CD4-positive, alpha-beta memory T cell (primary cell): ENCODE measurements at regions not wholly inside any gene's neighbourhood (a gene's known extent, or its start where the extent isn't known, plus 50 kb on each side); places are given as distances from the start of the nearest gene placed in this dataset.

ENCODE experiments used
- CTCF ChIA-PET: fragments of 350-600 bp; sonication (Branson Sonifier 250); formaldehyde crosslinking; loops from one replicate; lab custom pipeline; 2021; ENCODE audit warnings: inconsistent platforms; ENCODE audit not compliant: partially characterized antibody; lab: Charles Lee
- POLR2A ChIA-PET: fragments of 350-600 bp; sonication (Branson Sonifier 250); formaldehyde crosslinking; loops from one replicate; lab custom pipeline; 2021; ENCODE audit not compliant: partially characterized antibody; lab: Charles Lee
- DNase-seq, 5 donors: peaks; one replicate each; pipeline versions ENCODE4 v3.0.0 to v3.0.0-alpha.2; 2020 to 2022; ENCODE audit warnings: mixed read lengths in 1 of 5
- H3K27ac ChIP-seq: one replicate; pipeline ENCODE4 v1.7.0; 2013; ENCODE audit warnings: low read depth, low read length
- H3K27me3 ChIP-seq: 2 replicates; pipeline ENCODE4 v1.7.0; 2013; ENCODE audit warnings: mild to moderate bottlenecking, low read length, moderate library complexity; ENCODE audit not compliant: insufficient read depth
- H3K36me3 ChIP-seq: 2 replicates; pipeline ENCODE4 v1.7.0; 2013; ENCODE audit warnings: mild to moderate bottlenecking, low read length, moderate library complexity; ENCODE audit not compliant: insufficient read depth
- H3K4me1 ChIP-seq: 2 replicates; pipeline ENCODE4 v1.7.0; 2013; ENCODE audit warnings: mild to moderate bottlenecking, low read length, moderate library complexity; ENCODE audit not compliant: insufficient read depth
- H3K4me3 ChIP-seq, 2 donors: one replicate each; pipeline ENCODE4 v1.7.0; 2013; ENCODE audit warnings: low read length in 2 of 2, mild to moderate bottlenecking in 1 of 2
- H3K9me3 ChIP-seq, 2 donors: one replicate each; pipeline ENCODE4 v1.7.0; 2013; ENCODE audit warnings: low read length in 2 of 2, control low read depth in 1 of 2; ENCODE audit not compliant: control insufficient read depth in 1 of 2
- H3K27ac Mint-ChIP-seq, 7 donors: one replicate each; pipeline ENCODE4 v1.8.0; 2020 to 2021; ENCODE audit warnings: mixed read lengths in 7 of 7, mild to moderate bottlenecking in 6 of 7, inconsistent platforms in 3 of 7, moderate library complexity in 3 of 7
- H3K27me3 Mint-ChIP-seq, 2 donors: one replicate each; pipeline ENCODE4 v1.8.0; 2020 to 2021; ENCODE audit warnings: mixed read lengths in 2 of 2
- H3K36me3 Mint-ChIP-seq, 2 donors: one replicate each; pipeline ENCODE4 v1.8.0; 2020 to 2021; ENCODE audit warnings: mixed read lengths in 2 of 2, inconsistent platforms in 1 of 2, mild to moderate bottlenecking in 1 of 2
- H3K4me1 Mint-ChIP-seq, 4 donors: one replicate each; pipeline ENCODE4 v1.8.0; 2020 to 2021; ENCODE audit warnings: mixed read lengths in 4 of 4, mild to moderate bottlenecking in 1 of 4
- H3K4me3 Mint-ChIP-seq, 8 donors: one replicate each; pipeline ENCODE4 v1.8.0; 2020 to 2021; ENCODE audit warnings: mixed read lengths in 8 of 8, mild to moderate bottlenecking in 7 of 8, moderate library complexity in 6 of 8, inconsistent platforms in 3 of 8
- H3K9me3 Mint-ChIP-seq, 8 donors: one replicate each; pipeline ENCODE4 v1.8.0; 2020 to 2021; ENCODE audit warnings: mixed read lengths in 8 of 8, mild to moderate bottlenecking in 5 of 8, inconsistent platforms in 3 of 8, moderate library complexity in 1 of 8
- intact Hi-C: fragments of 100-400 bp; cut with micrococcal nuclease; formaldehyde crosslinking; loops from one replicate; pipeline ENCODE4 v1.15.1; 2023

DNA sequence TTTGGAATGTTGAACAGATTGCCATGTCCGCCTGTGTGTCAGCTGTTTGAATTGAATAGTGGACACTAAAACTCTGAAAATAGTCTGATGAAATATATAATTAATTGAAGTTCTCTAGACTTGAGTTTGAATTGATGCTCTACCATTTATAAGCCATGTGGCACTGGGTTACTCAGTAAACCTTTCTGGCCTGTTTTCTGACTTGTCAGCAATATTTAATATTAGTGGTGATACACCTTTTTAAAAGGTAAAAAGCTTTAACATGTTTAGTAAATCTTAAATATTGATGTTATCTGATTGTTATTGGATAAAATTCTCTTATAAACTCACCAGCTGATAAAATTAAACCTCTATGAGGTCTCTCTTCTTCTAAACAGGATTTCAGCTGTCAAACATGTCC is 695.4 kb upstream of the HS3ST1 start:
- CTCF ChIA-PET = no interaction called here
- Mint-ChIP-seq H3K4me3 (no peak overlapping the region), H3K27me3 (no peaks in the 10 kb centered on the region), H3K4me1 (no peaks in the 10 kb centered on the region), H3K9me3 (peaks cover 0 to 5% (median 2%) of the 10 kb centered on the region in 8 donors), H3K27ac (no peak overlapping the region), H3K36me3 (no peaks in the 10 kb centered on the region)
- intact Hi-C loops = no loop called here
- H3K4me1 ChIP-seq = no peaks in the 10 kb centered on the region
- no peak overlapping the region for H3K27ac ChIP-seq
- DNase-seq = no peak
- H3K9me3 ChIP-seq = no peaks in the 10 kb centered on the region
- POLR2A ChIA-PET = no interaction called here
- no peak overlapping the region for H3K4me3 ChIP-seq
- no peaks in the 10 kb centered on the region for H3K36me3 ChIP-seq
- H3K27me3 ChIP-seq = no peaks in the 10 kb centered on the region

DNA sequence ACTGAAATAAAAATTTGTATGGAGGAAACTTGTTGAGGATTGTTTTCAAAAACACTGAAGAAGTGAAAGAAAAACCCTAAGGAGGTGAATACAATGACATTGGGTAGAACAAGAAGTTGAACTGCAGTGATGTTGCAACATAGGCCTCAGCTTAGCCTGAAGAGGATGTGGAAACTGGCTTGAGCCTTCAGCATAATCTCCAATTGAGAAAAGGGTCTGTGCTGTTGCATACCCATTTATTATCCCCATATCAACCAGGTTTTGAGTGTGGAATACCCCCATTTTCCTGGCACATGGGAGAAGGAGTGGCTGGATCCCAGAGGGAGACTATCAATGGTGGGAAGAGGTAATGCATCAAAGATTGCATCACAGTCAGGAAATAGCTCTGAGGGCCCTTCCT is 695.0 kb upstream of the HS3ST1 start:
- DNase-seq = no peak
- Histone ChIP-seq H3K27me3 (no peaks in the 10 kb centered on the region), H3K36me3 (no peaks in the 10 kb centered on the region), H3K4me1 (no peaks in the 10 kb centered on the region), H3K4me3 (no peak overlapping the region), H3K27ac (no peak overlapping the region), H3K9me3 (no peaks in the 10 kb centered on the region)
- ChIA-PET POLR2A (no interaction called here), CTCF (no interaction called here)
- no peak overlapping the region for H3K27ac Mint-ChIP-seq
- H3K27me3 Mint-ChIP-seq = no peaks in the 10 kb centered on the region
- H3K4me3 Mint-ChIP-seq = no peak overlapping the region
- no peaks in the 10 kb centered on the region for H3K36me3 Mint-ChIP-seq
- intact Hi-C loops = no loop called here
- no peaks in the 10 kb centered on the region for H3K4me1 Mint-ChIP-seq
- H3K9me3 Mint-ChIP-seq = peaks cover 0 to 3% (median 2%) of the 10 kb centered on the region in 8 donors

DNA sequence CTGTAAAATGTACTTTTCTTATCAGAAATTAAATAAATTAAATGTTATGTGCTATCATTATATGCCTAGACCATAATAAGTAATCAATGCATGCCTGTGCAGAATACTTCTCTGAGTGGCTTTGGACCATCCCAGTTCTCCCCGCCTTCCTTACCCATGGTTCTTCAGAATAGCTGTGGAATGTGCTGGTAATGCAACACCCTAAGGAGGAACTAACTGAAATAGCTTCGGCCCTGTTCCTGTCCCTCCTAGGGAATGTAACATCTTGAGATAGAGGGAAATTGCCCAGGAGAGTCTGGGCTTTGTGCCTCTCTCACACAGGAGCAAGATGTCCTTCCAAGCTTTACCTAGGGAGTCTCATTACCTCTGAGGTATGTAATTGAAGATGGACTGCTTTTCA is 693.6 kb upstream of the HS3ST1 start:
- POLR2A ChIA-PET = no interaction called here
- no peak overlapping the region for H3K4me3 Mint-ChIP-seq
- H3K4me3 ChIP-seq = no peak overlapping the region
- intact Hi-C loops = no loop called here
- H3K9me3 ChIP-seq = no peaks in the 10 kb centered on the region
- no peak for DNase-seq
- H3K27me3 Mint-ChIP-seq = no peaks in the 10 kb centered on the region
- no peaks in the 10 kb centered on the region for H3K27me3 ChIP-seq
- no peaks in the 10 kb centered on the region for H3K36me3 Mint-ChIP-seq
- no peaks in the 10 kb centered on the region for H3K4me1 Mint-ChIP-seq
- no peaks in the 10 kb centered on the region for H3K36me3 ChIP-seq
- H3K27ac ChIP-seq = no peak overlapping the region
- H3K4me1 ChIP-seq = no peaks in the 10 kb centered on the region
- H3K27ac Mint-ChIP-seq = no peak overlapping the region
- CTCF ChIA-PET = no interaction called here
- peaks cover 0 to 6% (median 2%) of the 10 kb centered on the region in 8 donors for H3K9me3 Mint-ChIP-seq

DNA sequence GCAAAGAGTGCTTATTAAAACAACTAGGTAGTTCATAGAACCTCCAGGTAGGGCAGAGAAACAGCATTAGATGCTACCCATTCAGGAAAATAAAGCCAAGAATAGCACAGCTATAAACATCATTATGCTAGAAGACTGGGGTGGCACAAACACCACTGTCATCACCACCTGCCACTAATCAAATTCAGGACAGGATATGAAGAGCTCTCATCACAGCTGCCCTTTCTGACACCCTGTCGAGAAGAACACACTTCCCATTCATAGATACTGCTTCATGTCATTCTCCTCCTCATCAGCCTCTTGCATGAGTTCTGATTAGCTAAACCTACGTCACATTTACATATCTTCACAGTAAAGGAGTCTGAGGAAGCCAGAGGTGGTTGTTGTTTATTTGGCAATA is 692.3 kb upstream of the HS3ST1 start:
- H3K36me3 ChIP-seq = no peaks in the 10 kb centered on the region
- Mint-ChIP-seq H3K4me1 (no peaks in the 10 kb centered on the region), H3K36me3 (no peaks in the 10 kb centered on the region), H3K4me3 (no peak overlapping the region), H3K27me3 (no peaks in the 10 kb centered on the region), H3K9me3 (peaks cover 0 to 7% (median 6%) of the 10 kb centered on the region in 8 donors), H3K27ac (no peak overlapping the region)
- intact Hi-C loops = no loop called here
- POLR2A ChIA-PET = no interaction called here
- H3K4me1 ChIP-seq = no peaks in the 10 kb centered on the region
- CTCF ChIA-PET = no interaction called here
- DNase-seq = no peak
- H3K9me3 ChIP-seq = no peaks in the 10 kb centered on the region
- no peak overlapping the region for H3K27ac ChIP-seq
- H3K4me3 ChIP-seq = no peak overlapping the region
- no peaks in the 10 kb centered on the region for H3K27me3 ChIP-seq

DNA sequence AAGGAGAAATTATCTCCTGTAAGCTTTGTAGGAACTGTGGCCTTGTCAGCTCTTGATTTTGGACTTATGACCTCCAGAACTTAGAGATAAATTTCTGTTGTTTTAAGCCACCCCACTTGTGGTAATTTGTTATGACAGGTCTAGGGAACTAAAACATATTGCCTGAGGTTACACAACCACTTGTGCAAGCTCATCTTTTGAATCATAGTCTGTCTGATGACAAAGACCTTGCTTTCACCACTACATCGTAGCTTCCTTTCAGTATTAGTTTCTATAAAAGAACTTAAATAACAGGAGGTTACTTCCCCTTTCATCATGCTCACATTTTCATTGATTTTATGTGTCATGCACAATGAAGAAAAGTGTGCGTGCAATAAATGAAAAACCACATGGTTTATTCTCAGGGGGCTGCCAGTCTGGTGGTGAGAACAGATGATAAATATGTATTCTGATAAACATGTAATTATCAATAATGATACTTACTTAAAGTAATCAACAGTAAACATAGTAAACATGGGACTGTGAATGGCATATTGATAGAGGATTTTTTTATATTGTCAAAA is 690.0 kb upstream of the HS3ST1 start:
- CTCF ChIA-PET = no interaction called here
- Mint-ChIP-seq H3K9me3 (peaks cover 0 to 22% (median 15%) of the 10 kb centered on the region in 8 donors), H3K27ac (no peak overlapping the region)

DNA sequence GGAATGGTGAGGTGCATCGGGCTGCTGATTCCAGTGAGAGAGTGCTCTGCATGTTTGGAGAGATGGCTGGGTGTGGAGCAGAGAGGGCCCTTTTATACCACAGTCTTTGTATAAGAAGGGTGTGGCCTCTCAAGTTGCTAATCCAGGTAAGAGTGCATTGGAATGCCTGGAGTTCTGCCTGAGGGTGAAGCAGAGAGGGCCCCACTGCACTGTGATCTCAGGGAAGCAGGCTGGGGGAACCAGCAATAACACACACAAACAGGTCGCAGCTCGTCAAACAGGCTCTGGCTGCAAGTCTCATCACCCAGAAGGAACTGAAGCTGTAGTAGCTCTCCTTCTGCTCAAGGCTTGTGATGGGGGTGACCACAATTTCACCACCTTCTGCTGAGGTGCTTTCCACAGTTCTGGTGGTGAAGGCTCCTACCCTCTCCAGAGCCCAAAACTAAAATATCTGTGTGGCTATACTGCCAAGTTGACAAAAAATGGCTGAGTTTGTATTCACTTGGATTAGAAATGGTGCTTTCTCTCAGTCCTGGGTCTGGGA is 687.4 kb upstream of the HS3ST1 start:
- no peaks in the 10 kb centered on the region for H3K4me1 Mint-ChIP-seq
- H3K27ac Mint-ChIP-seq = no peak overlapping the region
- DNase-seq = peak in 1 of 5 donors; percentile 13
- H3K27me3 Mint-ChIP-seq = no peaks in the 10 kb centered on the region
- Histone ChIP-seq H3K27ac (no peak overlapping the region), H3K4me1 (no peaks in the 10 kb centered on the region), H3K9me3 (peaks cover 0 to 5% of the 10 kb centered on the region in 2 donors), H3K36me3 (no peaks in the 10 kb centered on the region), H3K4me3 (no peak overlapping the region), H3K27me3 (no peaks in the 10 kb centered on the region)
- intact Hi-C loops = no loop called here
- CTCF ChIA-PET = no interaction called here
- POLR2A ChIA-PET = no interaction called here
- H3K36me3 Mint-ChIP-seq = no peaks in the 10 kb centered on the region
- no peak overlapping the region for H3K4me3 Mint-ChIP-seq
- H3K9me3 Mint-ChIP-seq = peaks cover 0 to 46% (median 24%) of the 10 kb centered on the region in 8 donors

More for the DNA sequence above, 690.0 kb upstream of the HS3ST1 start:
- Mint-ChIP-seq H3K27me3 (no peaks in the 10 kb centered on the region), H3K4me3 (no peak overlapping the region), H3K36me3 (no peaks in the 10 kb centered on the region), H3K4me1 (no peaks in the 10 kb centered on the region)
- H3K36me3 ChIP-seq = no peaks in the 10 kb centered on the region
- no peaks in the 10 kb centered on the region for H3K4me1 ChIP-seq
- POLR2A ChIA-PET = no interaction called here
- H3K4me3 ChIP-seq = no peak overlapping the region
- intact Hi-C loops = no loop called here
- no peak for DNase-seq
- H3K9me3 ChIP-seq = no peaks in the 10 kb centered on the region
- no peaks in the 10 kb centered on the region for H3K27me3 ChIP-seq
- no peak overlapping the region for H3K27ac ChIP-seq

DNA sequence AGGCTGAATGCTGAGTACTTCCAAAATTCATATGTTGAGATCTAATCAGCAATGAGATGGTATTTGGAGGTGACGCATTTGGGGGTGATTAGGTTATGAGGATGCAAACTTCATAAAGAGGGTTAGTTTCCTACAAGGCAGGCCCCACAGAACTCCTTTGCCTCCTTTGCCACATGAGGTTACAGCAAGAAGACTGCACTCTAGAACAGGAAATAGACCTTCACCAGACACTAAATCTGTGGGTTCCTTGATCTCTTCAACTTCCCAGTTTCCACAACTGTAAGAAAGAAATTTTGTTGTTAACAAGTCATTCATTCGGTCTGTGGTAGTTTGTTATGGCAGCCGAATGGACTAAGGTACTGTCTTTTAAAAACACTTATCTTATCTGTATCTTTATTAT is 681.9 kb upstream of the HS3ST1 start:
- intact Hi-C loops = no loop called here
- H3K9me3 Mint-ChIP-seq = peaks cover 0 to 44% (median 20%) of the 10 kb centered on the region in 8 donors
- Histone ChIP-seq H3K27me3 (no peaks in the 10 kb centered on the region), H3K36me3 (no peaks in the 10 kb centered on the region), H3K27ac (no peak overlapping the region), H3K4me1 (no peaks in the 10 kb centered on the region), H3K9me3 (peaks cover 0 to 5% of the 10 kb centered on the region in 2 donors), H3K4me3 (no peak overlapping the region)
- CTCF ChIA-PET = no interaction called here
- H3K27ac Mint-ChIP-seq = no peak overlapping the region
- no peaks in the 10 kb centered on the region for H3K27me3 Mint-ChIP-seq
- H3K4me3 Mint-ChIP-seq = no peak overlapping the region
- no peaks in the 10 kb centered on the region for H3K36me3 Mint-ChIP-seq
- DNase-seq = no peak
- H3K4me1 Mint-ChIP-seq = no peaks in the 10 kb centered on the region
- POLR2A ChIA-PET = no interaction called here
